SU-DHL-6 (cell line): ENCODE measurements at regions not wholly inside any gene's neighbourhood (a gene's known extent, or its start where the extent isn't known, plus 50 kb on each side); places are given as distances from the start of the nearest gene placed in this dataset.

Experiments used
- EZH2phosphoT487 ChIP-seq: fragments of 200-600 bp; sonication (generic), shearing (Covaris generic); conservative IDR thresholded peaks from 2 replicates; pipeline ENCODE4 v1.6.1; 2018; ENCODE audit warnings: mild to moderate bottlenecking, antibody characterized with exemption, low read length, moderate library complexity, mixed read lengths
- TF ChIP-seq, protein P1 (sequence below): fragments of 200-600 bp; sonication (generic); IDR thresholded peaks from one replicate; pipeline ENCODE4 v1.5.1; 2017; ENCODE audit warnings: antibody characterized with exemption, mild to moderate bottlenecking, low read length, moderate library complexity; ENCODE audit not compliant: insufficient read depth, poor library complexity, severe bottlenecking

DNA sequence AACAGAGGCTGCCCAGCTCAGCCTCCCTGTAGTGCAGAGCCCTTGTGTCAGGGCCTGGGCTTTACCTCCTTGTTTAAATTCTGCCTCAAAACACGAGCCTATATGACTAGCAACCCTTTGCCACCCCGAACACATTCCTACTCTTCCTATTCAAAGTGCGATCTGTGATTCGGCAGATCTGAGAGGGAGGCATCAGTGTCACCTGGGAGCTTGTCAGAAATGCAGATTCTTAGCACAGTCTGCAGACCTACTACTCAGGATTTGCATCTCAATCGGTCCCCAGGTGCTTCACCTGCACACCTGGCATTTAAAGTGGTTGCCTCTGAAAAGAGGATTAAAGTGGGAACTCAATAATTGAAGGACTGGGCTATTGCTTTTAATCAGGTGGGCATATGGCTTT lies 273.2 kb upstream of the TOPAZ1 start:
- TF ChIP-seq, protein P1, sequence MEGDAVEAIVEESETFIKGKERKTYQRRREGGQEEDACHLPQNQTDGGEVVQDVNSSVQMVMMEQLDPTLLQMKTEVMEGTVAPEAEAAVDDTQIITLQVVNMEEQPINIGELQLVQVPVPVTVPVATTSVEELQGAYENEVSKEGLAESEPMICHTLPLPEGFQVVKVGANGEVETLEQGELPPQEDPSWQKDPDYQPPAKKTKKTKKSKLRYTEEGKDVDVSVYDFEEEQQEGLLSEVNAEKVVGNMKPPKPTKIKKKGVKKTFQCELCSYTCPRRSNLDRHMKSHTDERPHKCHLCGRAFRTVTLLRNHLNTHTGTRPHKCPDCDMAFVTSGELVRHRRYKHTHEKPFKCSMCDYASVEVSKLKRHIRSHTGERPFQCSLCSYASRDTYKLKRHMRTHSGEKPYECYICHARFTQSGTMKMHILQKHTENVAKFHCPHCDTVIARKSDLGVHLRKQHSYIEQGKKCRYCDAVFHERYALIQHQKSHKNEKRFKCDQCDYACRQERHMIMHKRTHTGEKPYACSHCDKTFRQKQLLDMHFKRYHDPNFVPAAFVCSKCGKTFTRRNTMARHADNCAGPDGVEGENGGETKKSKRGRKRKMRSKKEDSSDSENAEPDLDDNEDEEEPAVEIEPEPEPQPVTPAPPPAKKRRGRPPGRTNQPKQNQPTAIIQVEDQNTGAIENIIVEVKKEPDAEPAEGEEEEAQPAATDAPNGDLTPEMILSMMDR: no peak
- no peak for TF ChIP-seq EZH2phosphoT487
